GM19238 (cell line): ENCODE measurements at regions not wholly inside any gene's neighbourhood (a gene's known extent, or its start where the extent isn't known, plus 50 kb on each side); places are given as distances from the start of the nearest gene placed in this dataset.

ENCODE experiments used
- DNase-seq: peaks from one replicate; pipeline ENCODE4 v3.0.0; 2011; ENCODE audit warnings: low spot score; ENCODE audit not compliant: insufficient read length

DNA sequence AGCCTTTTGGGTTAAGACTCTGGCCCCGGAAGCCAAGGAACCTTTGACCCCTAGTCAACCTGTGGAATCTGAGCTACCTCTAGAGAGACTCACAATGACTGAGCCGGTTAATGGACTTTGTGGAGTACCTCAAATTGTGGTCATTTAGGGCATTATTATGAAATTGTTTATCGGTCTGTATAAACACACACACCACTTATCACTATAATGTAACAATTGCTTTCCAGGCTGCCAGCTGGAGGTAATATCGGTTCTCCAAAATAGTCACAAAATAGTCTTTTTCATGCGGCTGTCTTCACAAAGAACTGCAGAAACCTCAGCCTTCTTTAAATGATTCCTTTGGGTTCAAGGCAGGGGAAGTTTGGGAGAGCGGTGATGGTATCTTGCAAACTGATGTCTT lies 144.2 kb downstream of the DACT1 start:
- no peak for DNase-seq

- DNase-seq, result no peak
These were observed 146.2 kb downstream of the DACT1 start for GRCh38 chr14:58783792-58784511.

GRCh38 chr14:58784931-58785330 lies 147.2 kb downstream of the DACT1 start:
- no peak for DNase-seq

- no peak for DNase-seq
These were observed 147.9 kb downstream of the DACT1 start for GRCh38 chr14:58785701-58786100.

DNA sequence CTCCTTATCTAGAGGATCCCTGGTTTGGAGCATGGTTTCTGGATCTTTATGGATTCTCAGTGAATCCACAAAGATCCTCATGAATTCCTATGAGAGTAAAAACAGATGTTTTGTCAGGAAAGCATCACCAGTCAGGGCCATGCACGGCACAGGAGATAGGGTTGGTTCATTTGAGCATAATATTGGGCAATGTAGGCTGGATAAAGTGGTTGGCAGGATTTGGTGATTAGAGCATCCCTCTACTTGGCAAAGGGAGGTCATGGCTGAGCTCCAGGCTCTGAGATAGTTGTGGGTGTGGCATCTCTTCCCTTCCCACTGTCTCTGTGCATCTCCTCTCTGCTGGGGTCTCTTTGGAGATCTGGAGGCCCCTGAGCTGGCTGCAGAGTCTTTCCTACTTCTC lies 149.8 kb downstream of the DACT1 start:
- no peak for DNase-seq

DNA sequence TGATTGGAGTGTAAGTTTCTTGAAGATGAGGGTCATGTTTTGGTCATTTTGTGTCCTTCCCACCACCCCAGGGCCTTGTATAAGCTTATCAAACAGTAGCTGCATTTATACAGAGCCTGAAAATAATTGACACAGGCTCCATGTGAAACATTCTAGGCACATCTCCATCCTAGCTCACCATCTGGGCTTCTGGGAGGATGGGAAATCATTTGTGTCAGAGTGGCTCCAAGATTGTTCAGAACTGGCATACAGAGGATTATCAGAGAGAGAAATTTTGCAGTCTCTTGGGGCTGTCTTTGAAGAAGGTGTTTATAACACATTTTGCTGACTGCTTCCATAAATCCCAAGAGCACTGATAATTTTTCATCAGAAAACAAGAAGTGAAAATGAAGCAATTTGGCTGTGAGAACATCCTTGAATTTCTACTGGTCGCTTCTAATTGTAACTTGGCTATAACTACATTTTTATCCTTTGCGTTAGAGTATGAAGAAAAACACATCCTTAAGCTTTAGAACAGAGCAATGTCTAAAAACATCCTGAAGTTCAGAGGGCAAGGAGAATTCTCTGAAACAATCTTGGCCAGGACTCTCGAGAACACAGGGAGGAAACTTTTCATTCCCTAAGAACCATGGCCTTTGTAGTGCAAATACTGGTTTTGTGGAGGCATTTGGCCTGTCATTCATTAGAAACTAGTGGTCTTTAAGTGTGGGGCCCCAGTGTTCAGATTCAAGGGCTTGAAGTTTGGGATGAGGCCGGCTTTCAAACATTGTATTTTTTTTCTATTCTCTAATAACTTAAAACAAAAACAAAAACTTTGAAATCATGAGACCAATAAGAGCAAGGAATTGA lies 151.1 kb downstream of the DACT1 start:
- DNase-seq, result no peak

- no peak for DNase-seq
These were observed 152.0 kb downstream of the DACT1 start for GRCh38 chr14:58789736-58790135.

GRCh38 chr14:58792416-58792815 lies 154.7 kb downstream of the DACT1 start:
- no peak for DNase-seq

- no peak for DNase-seq
These were observed 155.5 kb downstream of the DACT1 start for GRCh38 chr14:58793131-58793740.

GRCh38 chr14:58794993-58795762 lies 157.4 kb downstream of the DACT1 start:
- peak; percentile 28 for DNase-seq

- no peak for DNase-seq
These were observed 158.7 kb downstream of the DACT1 start for GRCh38 chr14:58796242-58797009.

- peak; percentile 27 for DNase-seq
These were observed 159.3 kb downstream of the DACT1 start for GRCh38 chr14:58797010-58797429.

DNA sequence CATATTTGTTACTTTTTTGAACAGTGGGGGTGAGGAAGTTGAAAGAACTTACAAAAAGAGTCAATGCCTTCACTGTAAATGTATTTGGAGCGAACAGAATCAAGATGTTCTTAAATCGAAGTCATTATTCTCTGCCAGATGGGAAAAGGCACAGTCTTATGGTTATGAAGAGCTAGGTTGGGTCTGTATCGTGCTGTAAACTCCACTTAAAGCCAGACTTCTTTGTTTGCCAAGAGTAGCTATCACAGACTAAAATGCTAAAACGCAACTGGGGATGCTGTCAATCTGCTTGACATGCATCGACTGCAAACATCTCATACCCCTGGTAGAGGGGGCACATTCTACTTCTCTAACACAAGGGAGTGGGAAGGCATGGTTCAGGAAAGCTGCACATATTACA lies 160.4 kb downstream of the DACT1 start:
- DNase-seq, result no peak

DNA sequence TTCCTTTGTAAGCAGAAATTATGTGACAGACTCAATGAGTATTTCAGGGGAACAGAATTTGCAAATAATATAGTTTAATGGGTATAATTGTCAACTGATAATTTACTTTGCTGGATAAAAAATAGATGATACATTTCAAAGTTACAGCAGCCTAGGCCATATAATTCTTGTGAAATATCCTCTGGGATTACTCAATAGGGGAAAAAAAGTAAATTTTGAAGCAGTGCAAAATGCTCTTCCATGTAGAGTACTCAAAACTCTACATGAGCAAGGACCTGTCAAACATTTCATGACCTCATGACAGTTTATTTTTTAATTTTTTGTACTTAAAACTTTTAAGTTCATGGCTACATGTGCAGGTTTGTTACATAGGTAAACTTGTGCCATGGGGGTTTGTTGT lies 163.3 kb downstream of the DACT1 start:
- no peak for DNase-seq

- no peak for DNase-seq
These were observed 167.3 kb downstream of the DACT1 start for GRCh38 chr14:58805057-58805456.

DNA sequence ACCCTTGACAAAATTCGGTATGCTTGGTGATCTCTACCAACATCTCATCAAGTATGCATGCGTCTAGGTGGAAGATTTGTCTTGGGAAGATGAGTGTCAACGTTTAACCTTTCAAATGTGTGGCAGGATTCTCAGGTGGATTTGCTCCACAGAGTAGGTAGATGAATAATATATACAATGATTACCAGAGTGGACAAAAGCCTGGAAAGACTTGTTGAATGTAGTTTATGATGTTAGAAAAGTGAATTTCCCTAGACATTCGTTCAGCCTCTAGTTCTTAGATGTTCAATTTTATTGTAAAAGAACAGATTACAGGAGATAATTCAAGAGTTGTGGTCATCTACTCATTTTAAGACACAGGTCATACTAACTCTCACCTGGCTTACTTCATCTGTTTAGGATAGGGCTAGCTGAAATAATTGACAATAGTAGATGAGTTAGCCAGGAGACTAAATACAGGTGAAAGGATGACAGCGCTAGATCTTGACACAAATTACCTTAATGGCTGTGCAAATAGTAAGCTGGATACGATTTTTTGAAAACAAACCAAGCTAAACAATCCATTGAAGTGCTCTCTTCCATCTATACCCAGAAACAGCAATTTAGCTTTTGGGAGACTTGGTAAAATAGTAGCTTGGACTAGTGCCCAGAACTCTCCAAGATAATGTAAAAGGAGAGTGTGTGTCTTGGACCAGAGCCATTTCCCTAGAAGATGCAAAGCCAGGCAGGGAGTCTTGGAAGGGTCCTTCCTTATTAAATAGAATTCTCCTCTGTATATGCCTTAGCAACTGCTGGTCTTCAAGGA lies 168.0 kb downstream of the DACT1 start:
- DNase-seq, result no peak

- no peak for DNase-seq
These were observed 169.4 kb downstream of the DACT1 start for GRCh38 chr14:58807191-58807590.

GRCh38 chr14:58808828-58809227 lies 171.1 kb downstream of the DACT1 start:
- no peak for DNase-seq

DNA sequence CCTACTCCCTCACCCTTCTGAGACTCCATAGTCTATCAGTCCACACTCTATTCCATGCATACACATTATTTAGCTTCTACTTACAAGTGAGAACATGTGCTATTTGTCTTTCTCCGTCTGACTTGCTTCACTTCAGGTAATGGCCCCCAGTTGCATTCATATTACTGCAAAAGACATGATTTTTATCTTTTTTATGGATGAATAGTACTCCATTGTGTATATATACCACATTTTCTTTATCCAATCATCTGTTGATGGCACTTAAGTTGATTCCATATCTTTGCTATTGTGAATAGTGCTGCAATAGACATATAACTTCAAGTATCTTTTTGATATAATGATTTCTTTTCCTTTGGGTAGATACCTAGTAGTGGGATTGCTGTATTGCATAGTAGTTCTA lies 171.8 kb downstream of the DACT1 start:
- DNase-seq, result no peak
